Stomach (tissue), 4 donors: ENCODE measurements at regions not wholly inside any gene's neighbourhood (a gene's known extent, or its start where the extent isn't known, plus 50 kb on each side); places are given as distances from the start of the nearest gene placed in this dataset.

Experiments used
- POLR2A ChIP-seq, 4 donors: fragments of 450-650 bp; IDR thresholded peaks; one replicate each; pipeline ENCODE4 v1.6.1; 2016; ENCODE audit warnings: antibody characterized with exemption in 4 of 4, control low read depth in 2 of 4, mild to moderate bottlenecking in 1 of 4, moderate library complexity in 1 of 4
- POLR2AphosphoS5 ChIP-seq, 3 donors: sonication (generic); formaldehyde crosslinking; IDR thresholded peaks; one replicate each; pipeline ENCODE4 v1.6.1; 2016; ENCODE audit warnings: antibody characterized with exemption in 3 of 3
- TF ChIP-seq, protein P1 (sequence below), 7 experiments: fragments of 450-650 bp in 4 of 7; fragments of 200-600 bp in 3 of 7; sonication (generic) in 3 of 7; IDR thresholded peaks; one replicate each; pipeline ENCODE4 v1.5.1; 2016 to 2019; ENCODE audit warnings: antibody characterized with exemption in 7 of 7, control low read depth in 2 of 7, mild to moderate bottlenecking in 1 of 7

DNA sequence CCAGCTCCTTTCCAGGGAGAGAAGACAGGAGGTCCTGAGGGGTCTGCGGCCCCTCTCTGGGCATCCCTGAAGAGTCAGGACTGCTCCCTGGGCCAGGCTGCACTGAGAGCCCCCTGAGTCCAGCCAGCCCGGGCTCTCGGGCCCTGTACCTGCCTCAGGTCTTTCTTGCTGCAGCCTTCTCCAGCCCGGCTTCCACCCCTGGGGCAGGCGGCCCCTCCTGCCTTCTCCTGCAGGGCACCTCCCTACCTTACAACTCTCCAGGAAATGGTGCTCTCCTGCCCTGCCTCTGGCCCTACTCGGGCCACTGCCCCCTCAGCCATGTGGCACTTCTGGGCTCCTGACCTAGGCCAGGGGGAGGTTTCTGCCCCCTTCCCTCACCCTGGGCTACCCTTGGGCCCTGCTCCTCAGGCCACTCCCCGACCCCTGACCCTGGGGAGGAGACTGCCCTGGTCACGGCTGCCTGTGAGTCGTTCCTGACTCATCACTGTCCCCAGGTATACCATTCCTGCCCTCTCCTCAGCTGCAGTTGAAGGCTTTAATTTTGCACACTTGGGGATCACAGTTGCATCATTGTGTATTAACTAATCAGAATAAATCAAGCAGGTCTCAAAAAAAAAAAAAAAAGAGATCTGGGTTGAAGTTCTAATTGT lies 251.1 kb downstream of the NXPE2 start:
- TF ChIP-seq POLR2AphosphoS5 (IDR thresholded peaks at IDR 0.05) (no peak), POLR2A (IDR thresholded peaks at IDR 0.05) (no peak)
- TF ChIP-seq, protein P1, sequence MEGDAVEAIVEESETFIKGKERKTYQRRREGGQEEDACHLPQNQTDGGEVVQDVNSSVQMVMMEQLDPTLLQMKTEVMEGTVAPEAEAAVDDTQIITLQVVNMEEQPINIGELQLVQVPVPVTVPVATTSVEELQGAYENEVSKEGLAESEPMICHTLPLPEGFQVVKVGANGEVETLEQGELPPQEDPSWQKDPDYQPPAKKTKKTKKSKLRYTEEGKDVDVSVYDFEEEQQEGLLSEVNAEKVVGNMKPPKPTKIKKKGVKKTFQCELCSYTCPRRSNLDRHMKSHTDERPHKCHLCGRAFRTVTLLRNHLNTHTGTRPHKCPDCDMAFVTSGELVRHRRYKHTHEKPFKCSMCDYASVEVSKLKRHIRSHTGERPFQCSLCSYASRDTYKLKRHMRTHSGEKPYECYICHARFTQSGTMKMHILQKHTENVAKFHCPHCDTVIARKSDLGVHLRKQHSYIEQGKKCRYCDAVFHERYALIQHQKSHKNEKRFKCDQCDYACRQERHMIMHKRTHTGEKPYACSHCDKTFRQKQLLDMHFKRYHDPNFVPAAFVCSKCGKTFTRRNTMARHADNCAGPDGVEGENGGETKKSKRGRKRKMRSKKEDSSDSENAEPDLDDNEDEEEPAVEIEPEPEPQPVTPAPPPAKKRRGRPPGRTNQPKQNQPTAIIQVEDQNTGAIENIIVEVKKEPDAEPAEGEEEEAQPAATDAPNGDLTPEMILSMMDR (IDR thresholded peaks at IDR 0.05): no peak
